Activated naive CD4-positive, alpha-beta T cell treated with anti-CD3 and anti-CD28 coated beads, Interleukin-2, amount 50 U/mL, for 16 hours (primary cell): ENCODE measurements at regions not wholly inside any gene's neighbourhood (a gene's known extent, or its start where the extent isn't known, plus 50 kb on each side); places are given as distances from the start of the nearest gene placed in this dataset.

Source experiments
- DNase-seq: peaks from one replicate; pipeline ENCODE4 v3.0.0-alpha.2; 2020

GRCh38 chr9:79287708-79288290 is 284.0 kb upstream of the TLE4 start:
- DNase-seq, result no peak

- DNase-seq, result no peak
Observed at GRCh38 chr9:79289856-79290255, 281.9 kb upstream of the TLE4 start.

- DNase-seq, result no peak
Observed at GRCh38 chr9:79292731-79293280, 279.0 kb upstream of the TLE4 start.

GRCh38 chr9:79300068-79300467 is 271.7 kb upstream of the TLE4 start:
- no peak for DNase-seq

- no peak for DNase-seq
Observed at GRCh38 chr9:79301085-79301484, 270.7 kb upstream of the TLE4 start.

- DNase-seq, result no peak
Observed at GRCh38 chr9:79301551-79302391, 270.0 kb upstream of the TLE4 start.

GRCh38 chr9:79302569-79302968 is 269.2 kb upstream of the TLE4 start:
- no peak for DNase-seq

- DNase-seq, result no peak
Observed at GRCh38 chr9:79308012-79308411, 263.8 kb upstream of the TLE4 start.

- no peak for DNase-seq
Observed at GRCh38 chr9:79312686-79313421, 258.9 kb upstream of the TLE4 start.

GRCh38 chr9:79325501-79325900 is 246.3 kb upstream of the TLE4 start:
- DNase-seq, result no peak

GRCh38 chr9:79329861-79330260 is 241.9 kb upstream of the TLE4 start:
- DNase-seq, result no peak

- no peak for DNase-seq
Observed at GRCh38 chr9:79334001-79334400, 237.8 kb upstream of the TLE4 start.

- DNase-seq, result no peak
Observed at GRCh38 chr9:79334711-79335110, 237.1 kb upstream of the TLE4 start.

- no peak for DNase-seq
Observed at GRCh38 chr9:79335987-79336386, 235.8 kb upstream of the TLE4 start.

GRCh38 chr9:79341561-79341960 is 230.2 kb upstream of the TLE4 start:
- no peak for DNase-seq

- no peak for DNase-seq
Observed at GRCh38 chr9:79346350-79347020, 225.3 kb upstream of the TLE4 start.

- DNase-seq, result no peak
Observed at GRCh38 chr9:79352322-79352721, 219.4 kb upstream of the TLE4 start.

- DNase-seq, result no peak
Observed at GRCh38 chr9:79353856-79354520, 217.8 kb upstream of the TLE4 start.

GRCh38 chr9:79357194-79357593 is 214.6 kb upstream of the TLE4 start:
- no peak for DNase-seq

- no peak for DNase-seq
Observed at GRCh38 chr9:79357616-79358015, 214.1 kb upstream of the TLE4 start.

- no peak for DNase-seq
Observed at GRCh38 chr9:79360387-79361347, 211.1 kb upstream of the TLE4 start.
